SU-DHL-6 (cell line): ENCODE measurements at regions not wholly inside any gene's neighbourhood (a gene's known extent, or its start where the extent isn't known, plus 50 kb on each side); places are given as distances from the start of the nearest gene placed in this dataset.

Experiments
- CTCF ChIP-seq: fragments of 200-600 bp; sonication (generic); IDR thresholded peaks from one replicate; pipeline ENCODE4 v1.5.1; 2017; ENCODE audit warnings: antibody characterized with exemption, mild to moderate bottlenecking, low read length, moderate library complexity; ENCODE audit not compliant: insufficient read depth, poor library complexity, severe bottlenecking
- EZH2phosphoT487 ChIP-seq: fragments of 200-600 bp; sonication (generic), shearing (Covaris generic); conservative IDR thresholded peaks from 2 replicates; pipeline ENCODE4 v1.6.1; 2018; ENCODE audit warnings: mild to moderate bottlenecking, antibody characterized with exemption, low read length, moderate library complexity, mixed read lengths

- TF ChIP-seq EZH2phosphoT487 (no peak), CTCF (no peak)
Observed at GRCh38 chr6:68052234-68052633, 582.8 kb upstream of the ADGRB3 start.
